OCI-M1 (cell line): ENCODE measurements at regions not wholly inside any gene's neighbourhood (a gene's known extent, or its start where the extent isn't known, plus 50 kb on each side); places are given as distances from the start of the nearest gene placed in this dataset.
"Not testable (repeated sequence)": the region's sequence is repeated elsewhere in the genome, so short reads cannot be mapped to it uniquely, and the experiment has no call there.

Source experiments
- DNase-seq: peaks from one replicate; lab custom pipeline; 2025; lab: John Stamatoyannopoulos, UW

GRCh38 chr22:48313175-48313830 is 1514.4 kb downstream of the BRD1 start:
- DNase-seq = no peak

- no peak for DNase-seq
Observed at GRCh38 chr22:48310740-48311139, 1516.9 kb downstream of the BRD1 start.

- no peak for DNase-seq
Observed at GRCh38 chr22:48310289-48310688, 1517.4 kb downstream of the BRD1 start.

GRCh38 chr22:48309836-48310235 is 1517.8 kb downstream of the BRD1 start:
- no peak for DNase-seq

GRCh38 chr22:48309115-48309705 is 1518.5 kb downstream of the BRD1 start:
- DNase-seq = no peak

GRCh38 chr22:48307931-48308330 is 1519.7 kb downstream of the BRD1 start:
- no peak for DNase-seq

- DNase-seq = no peak
Observed at GRCh38 chr22:48306785-48307510, 1520.7 kb downstream of the BRD1 start.

- no peak for DNase-seq
Observed at GRCh38 chr22:48306284-48306683, 1521.4 kb downstream of the BRD1 start.

GRCh38 chr22:48305726-48306235 is 1521.9 kb downstream of the BRD1 start:
- no peak for DNase-seq

- DNase-seq = no peak
Observed at GRCh38 chr22:48303369-48303725, 1524.3 kb downstream of the BRD1 start.

- no peak for DNase-seq
Observed at GRCh38 chr22:48302657-48303368, 1524.9 kb downstream of the BRD1 start.

GRCh38 chr22:48301908-48302307 is 1525.8 kb downstream of the BRD1 start:
- DNase-seq = no peak

- DNase-seq = no peak
Observed at GRCh38 chr22:48301421-48301820, 1526.3 kb downstream of the BRD1 start.

- DNase-seq = no peak
Observed at GRCh38 chr22:48300877-48301276, 1526.8 kb downstream of the BRD1 start.

- DNase-seq = no peak
Observed at GRCh38 chr22:48299801-48300200, 1527.9 kb downstream of the BRD1 start.

- no peak for DNase-seq
Observed at GRCh38 chr22:48299124-48299523, 1528.5 kb downstream of the BRD1 start.

GRCh38 chr22:48297296-48297695 is 1530.4 kb downstream of the BRD1 start:
- no peak for DNase-seq

- DNase-seq = not testable (repeated sequence)
Observed at GRCh38 chr22:48289954-48290353, 1527.5 kb downstream of the TBC1D22A start.

GRCh38 chr22:48288376-48288940 is 1526.0 kb downstream of the TBC1D22A start:
- DNase-seq = no peak

GRCh38 chr22:48287031-48287430 is 1524.6 kb downstream of the TBC1D22A start:
- DNase-seq = no peak

- no peak for DNase-seq
Observed at GRCh38 chr22:48284671-48285070, 1522.2 kb downstream of the TBC1D22A start.

- no peak for DNase-seq
Observed at GRCh38 chr22:48282804-48283203, 1520.4 kb downstream of the TBC1D22A start.
